Stimulated activated CD4-positive, alpha-beta T cell treated with anti-CD3 and anti-CD28 coated beads, Interleukin-15, amount 100 ng/mL, for 48 hours (primary cell): ENCODE measurements at regions not wholly inside any gene's neighbourhood (a gene's known extent, or its start where the extent isn't known, plus 50 kb on each side); places are given as distances from the start of the nearest gene placed in this dataset.
"Not testable (repeated sequence)": the region's sequence is repeated elsewhere in the genome, so short reads cannot be mapped to it uniquely, and the experiment has no call there.

ENCODE experiments used
- DNase-seq, 2 donors: peaks; one replicate each; pipeline ENCODE4 v3.0.0-alpha.2; 2020; ENCODE audit warnings: low read depth in 2 of 2

DNA sequence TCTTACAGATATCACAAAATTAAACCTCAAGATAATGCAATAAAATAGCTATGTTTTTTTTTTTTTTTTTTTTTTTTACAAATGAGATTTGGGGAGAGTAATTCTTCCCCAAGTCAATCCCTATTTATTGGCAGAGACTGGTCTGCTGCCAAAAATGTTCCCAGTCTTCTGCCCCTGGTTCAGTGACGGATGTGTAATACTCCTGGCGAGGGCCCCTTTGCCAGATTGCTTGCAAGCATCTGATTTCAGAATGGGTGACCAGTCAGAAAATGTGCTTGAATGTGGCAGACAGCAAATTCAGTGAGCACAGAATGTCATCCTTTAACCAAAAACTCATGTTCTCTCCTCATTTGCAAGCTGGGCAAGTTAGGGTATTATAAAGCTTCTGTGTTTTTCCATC is 363.8 kb upstream of the MTNR1B start:
- DNase-seq: no peak

DNA sequence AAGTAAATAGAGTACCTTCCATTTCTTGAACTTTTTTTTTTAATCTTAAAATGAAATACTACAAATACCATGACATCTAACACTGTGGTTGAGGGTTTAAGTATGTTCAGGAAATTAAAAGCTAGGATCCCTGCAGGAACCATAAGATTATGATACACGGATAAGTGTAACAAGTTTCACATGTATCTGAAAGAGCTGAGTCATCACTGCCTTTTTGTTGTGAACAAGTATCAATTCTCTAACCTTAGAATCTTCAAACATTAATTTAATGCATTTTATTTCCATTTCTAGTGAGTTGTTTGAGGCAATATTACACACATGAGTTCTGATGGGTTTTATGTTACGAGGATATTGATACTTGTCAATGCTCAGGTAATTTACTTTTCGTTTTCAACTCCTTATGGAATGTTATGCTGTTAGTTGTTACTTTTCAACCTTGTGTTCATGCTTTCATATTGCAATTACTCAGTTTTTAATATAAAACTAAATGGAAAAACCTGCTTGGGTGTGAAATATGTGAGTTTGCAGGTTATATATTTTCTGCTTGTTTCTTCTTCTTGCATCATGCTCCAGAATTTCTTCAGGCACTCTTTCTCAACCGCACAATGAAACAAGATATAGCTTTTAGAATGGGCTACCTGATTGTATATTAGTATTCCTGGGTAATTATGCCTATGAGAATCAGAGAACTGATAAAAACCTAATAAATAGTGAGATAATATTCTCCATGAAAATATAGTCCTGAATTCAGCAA is 361.3 kb upstream of the MTNR1B start:
- DNase-seq: no peak

DNA sequence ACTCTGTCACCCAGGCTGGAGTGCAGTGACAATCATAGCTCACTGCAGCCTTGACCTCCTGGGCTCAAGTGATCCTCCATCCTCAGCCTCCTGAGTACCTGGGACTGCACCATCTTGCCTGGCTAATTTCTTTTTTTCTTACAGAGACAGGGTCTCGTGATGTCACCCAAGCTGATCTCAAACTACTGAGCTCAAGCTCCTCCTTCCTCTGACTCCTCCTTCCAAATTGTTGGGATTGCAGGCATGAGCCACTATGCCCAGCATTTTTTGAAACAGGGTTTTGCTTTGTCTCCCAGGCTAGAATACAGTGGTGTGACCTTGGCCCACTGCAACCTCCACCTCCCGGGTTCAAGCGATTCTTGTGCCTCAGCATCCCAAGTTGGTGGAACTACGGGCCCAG is 358.3 kb upstream of the MTNR1B start:
- DNase-seq: no peak

DNA sequence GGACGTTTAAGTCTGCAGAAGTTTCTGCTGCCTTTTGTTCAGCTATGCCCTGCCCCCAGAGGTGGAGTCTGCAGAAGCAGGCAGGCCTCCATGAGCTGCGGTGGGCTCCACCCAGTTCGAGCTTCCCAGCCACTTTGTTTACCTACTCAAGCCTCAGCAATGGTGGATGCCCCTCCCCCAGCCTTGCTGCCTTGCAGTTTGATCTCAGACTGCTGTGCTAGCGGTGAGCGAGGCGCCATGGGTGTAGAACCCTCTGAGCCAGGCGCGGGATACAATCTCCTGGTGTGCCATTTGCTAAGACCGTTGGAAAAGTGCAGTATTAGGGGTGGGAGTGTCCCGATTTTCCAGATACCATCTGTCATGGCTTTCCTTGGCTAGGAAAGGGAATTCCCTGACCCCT is 351.4 kb upstream of the MTNR1B start:
- DNase-seq: not testable (repeated sequence)

DNA sequence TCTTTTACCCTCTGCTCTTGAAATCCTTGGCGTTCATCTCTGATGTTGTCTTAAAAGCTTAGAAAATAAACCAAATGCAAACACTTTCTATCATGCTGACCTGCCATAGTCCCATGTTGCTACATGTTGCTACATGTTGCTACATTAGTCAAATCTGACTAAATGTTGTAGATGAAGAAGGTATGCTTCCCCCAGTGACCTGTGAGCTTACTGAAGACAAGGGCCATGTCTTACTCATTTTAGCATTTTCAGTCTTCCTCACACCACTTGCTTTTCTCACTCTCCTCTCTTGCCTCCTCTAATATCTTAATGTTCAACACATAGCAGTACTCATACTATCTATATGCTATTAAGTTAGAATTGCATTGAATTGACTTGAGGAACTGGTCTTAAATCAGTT is 346.4 kb upstream of the MTNR1B start:
- no peak for DNase-seq

DNA sequence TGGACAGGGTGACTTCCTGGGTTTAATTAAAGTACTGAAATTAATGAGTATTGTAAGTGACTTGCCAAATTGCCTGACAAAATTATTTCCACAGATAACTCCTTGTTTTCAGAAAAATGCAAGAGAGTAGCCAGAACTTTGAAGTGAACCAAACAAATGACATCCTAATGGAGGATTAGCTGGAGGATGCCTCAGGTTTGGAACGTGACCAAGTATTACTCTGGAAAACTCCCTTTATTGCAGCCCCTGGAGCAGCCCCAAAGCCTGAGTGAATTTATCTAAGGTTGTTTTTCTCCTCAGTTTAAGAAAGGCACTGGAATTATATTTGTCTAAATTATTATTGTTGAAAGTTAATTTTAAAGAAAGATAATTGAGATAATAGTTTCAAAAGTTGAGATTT is 343.6 kb upstream of the MTNR1B start:
- no peak for DNase-seq

DNA sequence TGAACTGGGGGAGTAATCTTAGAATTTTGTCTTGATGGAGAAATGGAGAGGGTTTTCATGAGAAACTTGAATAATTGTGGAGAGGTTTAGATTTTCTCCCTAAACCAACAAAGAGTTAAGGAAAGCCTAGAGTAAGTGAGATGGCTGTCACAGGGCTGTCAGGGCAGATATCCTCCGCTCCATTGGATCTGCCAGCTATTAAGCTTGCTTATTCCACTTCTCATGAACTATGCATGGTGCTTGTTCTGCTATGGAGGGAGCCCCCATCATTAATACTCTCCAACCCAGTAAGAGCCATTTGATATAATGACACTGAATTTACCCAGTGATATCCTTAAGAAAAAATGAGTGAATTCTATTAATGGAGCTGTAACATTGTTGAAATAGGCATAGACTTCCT is 342.8 kb upstream of the MTNR1B start:
- no peak for DNase-seq

DNA sequence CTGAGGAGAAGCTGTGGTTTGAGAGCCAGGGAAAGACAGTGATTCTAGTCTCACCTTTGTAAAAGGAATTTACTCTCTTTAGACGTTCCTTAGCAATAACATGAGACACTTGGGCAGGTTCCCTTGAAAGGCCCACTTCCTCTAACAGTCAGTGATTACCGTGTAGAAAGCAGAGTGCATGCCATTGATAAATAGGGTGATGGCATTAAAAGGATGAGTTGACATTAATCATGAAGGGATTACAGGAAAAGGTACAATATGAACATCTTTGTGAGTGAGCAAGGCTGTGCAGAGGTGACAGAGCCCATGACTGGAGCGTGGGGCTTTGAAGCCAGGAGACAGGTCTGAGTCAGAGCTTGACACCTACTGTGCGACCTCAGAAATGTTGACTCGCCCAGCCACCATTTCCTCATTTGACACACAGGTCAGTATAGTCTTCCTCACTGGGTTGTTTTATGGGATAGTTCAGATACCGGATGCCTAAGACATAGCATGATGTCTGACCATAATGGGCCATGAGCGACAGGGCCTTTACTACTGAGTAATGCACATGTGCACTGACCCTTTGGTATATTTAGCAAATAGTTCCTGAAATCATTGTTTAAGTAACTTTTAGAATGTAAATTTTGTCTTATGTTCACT is 341.7 kb upstream of the MTNR1B start:
- no peak for DNase-seq

DNA sequence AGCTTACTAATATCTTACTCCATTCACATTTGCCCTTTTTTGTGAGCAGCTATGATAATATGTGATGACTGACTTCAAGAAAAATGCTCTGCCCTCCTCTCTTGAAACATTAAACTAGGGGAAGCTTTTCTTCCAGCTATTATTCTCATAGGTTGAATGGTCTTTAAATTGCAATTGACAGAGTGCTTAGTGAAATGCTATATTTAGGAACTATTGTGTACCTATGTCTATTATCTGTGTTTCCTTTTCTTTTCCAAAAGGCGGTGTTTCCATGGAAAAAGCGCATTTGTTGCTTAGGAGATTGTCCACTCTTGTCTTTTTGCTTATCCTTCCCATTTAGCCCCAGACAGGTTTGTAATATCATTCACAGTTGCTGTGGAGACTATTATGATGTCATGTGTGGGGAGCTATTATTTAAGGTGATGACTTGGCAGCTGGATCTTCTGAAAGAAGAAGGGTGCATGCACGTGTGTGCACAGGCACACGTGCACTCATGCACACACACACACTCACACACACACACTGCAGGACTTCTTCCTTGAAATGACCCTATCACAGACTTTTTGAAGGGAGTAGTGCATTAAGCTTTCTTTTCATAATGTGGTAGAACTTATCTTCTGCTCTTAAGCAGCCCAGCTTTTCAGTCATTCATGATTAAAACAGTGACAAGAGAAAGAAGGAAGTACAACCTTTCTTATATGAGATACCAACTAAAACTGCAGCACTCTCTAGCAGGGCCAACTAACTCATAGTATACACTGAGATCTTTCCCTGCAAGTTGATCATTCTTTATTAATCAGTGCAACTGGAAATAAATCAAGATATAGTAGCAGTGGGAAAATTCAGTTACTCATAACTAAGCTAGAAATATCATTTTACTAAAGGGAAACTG is 340.8 kb upstream of the MTNR1B start:
- no peak for DNase-seq

DNA sequence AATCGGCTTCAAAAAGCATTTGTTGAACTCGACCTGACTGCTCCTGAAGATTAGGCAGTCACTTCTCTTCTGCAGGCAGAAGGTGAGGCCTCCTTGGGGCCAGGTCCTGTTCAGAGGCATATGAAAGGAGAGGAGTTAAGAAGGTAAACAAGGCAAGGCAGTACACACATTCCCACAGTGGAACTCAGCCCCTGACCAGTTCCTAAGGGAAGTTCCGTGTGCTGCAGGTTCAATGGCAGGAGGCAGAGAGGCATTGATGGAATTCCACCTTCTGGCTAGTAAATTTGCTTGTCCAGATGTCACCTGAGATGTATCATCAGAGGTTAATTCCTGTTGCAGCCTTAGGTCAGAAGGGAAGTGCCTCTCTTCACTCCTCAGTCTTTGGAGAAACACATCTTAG is 337.0 kb upstream of the MTNR1B start:
- no peak for DNase-seq

DNA sequence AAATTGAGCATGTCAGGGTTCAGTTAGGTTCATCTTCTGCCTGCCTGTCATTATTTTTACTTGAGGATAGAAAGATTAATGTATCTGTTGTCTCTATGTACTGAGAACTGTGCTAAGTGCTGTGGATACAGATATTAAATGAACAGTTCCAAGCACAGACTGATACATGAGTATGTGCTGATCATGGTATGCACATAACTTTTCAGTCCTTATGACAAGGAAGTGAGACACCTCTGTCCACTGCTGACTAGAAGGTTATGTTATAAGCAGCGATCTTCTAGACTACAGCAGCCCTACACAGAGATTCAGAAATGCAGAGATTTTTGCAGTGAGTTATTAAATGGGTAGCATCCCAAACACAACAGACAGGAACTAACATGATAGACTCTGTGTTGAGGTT is 335.6 kb upstream of the MTNR1B start:
- no peak for DNase-seq

DNA sequence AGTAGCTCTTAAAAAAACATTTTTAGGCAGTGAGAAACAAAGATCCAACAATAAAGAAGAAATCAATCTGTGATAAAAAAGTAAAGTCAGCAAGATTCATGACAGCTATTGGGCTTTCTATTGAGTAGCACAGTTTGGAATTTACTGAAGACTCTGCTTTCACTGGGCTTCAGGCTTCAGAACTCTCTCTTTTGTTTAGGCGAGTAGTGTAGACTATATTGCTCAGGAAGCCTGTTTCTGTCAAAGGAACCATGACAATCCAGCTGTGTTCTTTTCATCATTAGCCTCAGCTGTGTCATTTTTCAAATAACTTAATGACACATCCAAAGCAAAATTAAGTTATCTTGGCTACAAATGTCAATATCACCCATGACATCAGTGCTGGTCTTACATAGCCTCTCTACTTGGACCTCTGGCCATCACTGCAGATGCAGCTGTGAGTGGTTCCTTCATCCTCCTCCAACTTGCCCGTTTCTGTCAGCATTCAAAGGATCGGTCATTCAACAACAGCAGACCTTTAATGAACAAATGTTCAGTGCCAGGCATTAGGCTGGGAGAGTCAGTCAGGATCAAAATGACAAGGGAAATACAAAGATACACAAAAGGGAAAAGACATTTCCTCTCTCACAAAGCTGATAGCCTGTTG is 332.8 kb upstream of the MTNR1B start:
- DNase-seq: no peak

DNA sequence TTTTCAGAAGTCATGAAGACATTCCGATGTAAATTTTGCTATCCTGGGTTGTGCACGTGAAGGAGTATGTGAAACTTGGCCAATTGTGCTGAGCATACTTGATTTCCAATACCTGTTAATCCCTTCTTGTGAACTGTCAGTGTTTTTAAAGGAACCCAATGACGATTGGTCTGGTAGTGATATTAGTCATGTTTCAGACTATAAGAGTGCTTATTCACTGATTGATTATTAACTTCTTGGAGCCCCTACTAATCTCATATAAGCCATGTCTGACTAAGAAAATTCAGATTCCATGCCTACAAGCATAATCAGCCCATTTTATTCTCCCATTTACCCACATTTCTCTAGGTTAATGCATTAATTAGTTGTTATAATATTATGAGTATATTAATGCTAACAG is 330.8 kb upstream of the MTNR1B start:
- no peak for DNase-seq

DNA sequence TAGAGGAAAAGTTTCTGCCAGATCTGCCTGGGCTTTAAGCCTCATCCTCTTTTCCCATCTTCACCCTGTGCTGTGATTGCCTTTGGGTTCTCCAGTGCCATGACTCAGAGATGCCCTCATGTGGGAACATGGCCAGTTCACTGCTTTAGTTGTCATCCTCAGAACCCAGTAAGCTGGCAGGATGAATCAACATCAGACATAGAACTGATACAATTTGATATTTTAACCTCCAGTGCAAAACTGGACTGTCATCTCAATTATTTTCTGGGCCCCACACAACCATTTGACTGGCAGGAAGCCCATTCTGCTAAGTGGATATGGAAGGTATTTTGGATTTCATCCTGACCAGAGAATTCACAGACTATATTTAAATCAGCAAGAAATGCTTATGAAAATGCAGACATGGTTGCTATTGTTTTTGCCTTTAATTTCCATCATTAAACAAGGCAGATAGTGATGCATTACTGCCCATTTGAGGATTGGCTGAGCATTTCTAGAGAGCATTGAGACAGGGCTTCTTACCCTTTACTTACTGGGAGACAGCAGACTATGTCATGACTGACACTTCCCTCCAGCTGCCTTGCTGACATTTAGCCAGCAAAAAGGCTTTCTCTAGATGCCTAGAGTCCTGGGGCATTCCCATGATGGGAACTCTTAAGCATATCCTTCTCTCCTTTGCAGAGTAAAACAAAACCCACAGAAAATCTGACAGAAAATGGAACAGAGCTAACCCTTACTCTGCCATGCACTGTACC is 327.1 kb upstream of the MTNR1B start:
- DNase-seq: no peak

DNA sequence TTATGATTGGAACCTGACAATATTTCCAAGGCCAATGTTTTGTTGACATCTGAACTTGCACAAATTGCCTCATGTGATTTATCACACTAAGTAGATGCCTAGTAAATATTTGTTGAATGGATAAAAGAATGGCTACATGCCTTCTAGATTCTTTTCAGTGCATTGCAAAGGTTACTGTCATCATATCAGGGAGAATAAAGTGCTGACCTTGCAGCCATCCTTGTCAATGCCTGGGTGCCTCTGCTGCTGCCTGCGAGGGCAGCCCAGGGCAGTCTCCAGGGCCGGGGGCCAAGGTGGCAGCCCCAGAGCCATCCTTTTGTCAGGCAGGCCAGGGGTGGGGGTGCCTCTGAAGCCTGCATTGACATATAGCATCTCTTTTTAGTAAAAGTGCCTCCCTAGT is 325.6 kb upstream of the MTNR1B start:
- no peak for DNase-seq

DNA sequence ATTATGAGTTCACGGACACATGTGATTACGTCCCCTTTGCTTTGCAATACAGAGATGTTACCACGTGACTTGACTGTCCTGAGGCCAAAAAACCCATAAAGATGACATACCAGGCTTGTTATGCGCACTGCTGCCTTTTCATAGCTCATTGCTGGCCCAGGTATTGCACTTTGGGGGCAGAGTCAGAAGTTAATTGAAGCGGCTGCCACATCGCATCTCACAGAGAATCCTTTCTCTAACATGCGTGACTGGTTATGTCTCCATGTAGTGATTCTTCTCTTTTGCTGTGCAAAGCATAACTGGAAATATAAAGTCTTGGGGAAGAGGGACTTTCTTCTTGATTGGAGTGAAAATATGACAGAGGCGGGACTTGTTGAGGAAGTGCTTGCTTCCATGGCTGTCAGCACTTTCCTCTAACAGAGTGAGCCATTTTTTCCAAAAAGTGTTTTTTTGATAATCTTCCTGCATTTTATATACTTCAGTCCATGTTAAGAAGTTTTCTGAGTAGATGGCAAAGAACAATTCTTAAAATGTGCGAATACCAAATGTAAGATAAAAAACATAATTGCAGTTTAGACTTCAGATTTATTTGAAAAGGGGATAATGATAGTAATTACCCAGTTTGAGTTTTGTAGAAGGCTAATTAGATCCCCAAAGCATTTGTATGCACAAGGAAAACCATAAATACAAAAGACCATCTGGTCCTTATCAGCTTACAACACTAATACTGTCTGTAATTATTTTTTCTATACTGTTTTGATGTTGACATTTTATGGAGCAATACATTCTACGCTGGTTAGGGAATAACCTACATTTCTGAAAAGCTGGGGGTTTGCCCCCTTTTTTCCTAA is 324.6 kb upstream of the MTNR1B start:
- DNase-seq: no peak

DNA sequence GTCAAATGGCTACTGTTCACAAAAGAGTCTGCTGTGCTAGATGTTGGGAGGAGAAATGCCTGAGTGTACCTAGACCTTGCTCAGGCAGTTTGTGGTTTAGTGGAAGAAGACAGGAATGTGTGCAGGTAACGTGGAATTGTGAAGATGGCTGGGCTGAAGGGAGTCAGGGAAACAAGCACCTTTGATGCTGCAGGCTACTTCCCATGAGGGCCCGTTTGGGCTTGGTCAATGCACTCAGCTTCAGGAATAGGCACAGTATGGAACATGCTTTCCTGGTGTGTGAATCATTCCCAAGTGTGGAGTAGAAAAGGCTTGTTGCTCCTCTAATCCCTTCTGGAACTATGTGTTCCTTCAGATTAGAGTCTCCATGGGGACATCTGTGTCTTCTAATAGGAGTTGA is 318.3 kb upstream of the MTNR1B start:
- DNase-seq: no peak

DNA sequence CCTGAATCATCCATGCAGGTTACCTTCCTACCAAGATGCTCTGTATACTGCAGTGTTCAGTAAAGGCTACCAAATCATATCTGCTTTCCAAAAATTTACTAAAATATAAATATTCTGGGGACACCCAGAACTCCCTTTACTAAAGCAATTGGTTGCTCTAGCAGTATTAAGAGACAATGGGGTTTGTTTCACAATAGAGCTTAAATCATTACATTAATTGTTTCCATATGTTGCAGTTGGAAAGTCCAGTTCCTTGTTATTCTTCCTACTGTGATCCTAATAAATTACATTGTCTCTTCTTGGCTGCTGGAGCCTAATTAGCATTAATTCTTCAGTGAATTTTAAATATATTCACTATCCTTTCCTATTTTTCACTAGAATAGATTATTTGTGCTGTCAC is 316.0 kb upstream of the MTNR1B start:
- no peak for DNase-seq

DNA sequence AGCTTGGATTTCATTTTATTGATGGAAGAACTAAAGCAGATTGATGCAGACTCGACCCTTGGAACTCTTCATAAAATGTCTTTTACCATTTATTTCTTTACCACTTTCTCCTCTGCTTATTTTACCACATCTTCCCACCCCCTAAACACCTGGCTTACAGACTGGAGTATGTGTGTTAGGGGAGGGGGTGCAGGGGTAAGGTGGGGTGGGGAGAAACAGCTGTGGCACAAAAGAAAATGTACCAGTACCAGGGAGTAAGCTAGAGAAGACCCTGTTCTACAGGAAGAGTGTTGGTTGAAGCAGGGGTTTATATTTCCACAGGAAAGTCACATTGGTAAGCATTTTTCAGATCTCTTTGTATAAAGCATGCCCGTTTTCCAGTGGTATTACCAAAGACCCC is 312.7 kb upstream of the MTNR1B start:
- DNase-seq: no peak

DNA sequence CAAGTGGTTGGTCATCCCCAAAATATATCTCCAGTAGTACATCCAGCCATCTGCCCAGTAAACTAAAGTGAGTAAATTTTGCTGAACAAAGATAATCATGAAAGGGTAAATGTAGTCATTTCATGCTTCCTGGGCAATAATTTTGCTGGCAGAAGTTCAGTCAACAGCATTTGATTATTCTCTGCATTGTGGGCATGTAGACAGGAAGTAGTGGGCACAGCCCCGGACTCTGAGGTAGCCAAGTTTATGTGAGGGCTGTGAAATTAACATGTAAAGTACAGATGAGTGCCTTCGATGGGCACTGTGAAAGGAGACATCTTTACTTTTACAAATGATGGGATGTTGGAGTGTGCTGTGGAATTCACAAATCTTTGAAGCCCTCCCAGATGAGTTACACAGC is 312.2 kb upstream of the MTNR1B start:
- no peak for DNase-seq

DNA sequence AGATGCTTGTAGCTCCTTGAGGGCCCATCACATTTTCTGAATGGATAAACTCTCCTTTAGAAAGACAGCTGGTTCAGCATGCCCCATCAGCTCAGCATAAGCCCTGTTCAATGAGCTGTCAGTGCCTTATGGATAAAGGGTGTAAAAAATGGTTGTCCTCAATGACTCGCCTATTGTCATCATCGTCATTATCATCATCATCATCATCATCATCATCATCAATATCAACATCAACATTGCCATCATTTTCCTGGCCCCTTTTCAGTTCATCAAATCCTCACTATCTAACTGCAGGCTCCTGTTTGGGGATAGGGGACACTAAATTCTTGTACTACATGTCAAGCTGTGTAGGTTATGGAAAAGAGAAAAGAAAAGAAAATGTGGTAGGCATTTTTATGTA is 310.7 kb upstream of the MTNR1B start:
- no peak for DNase-seq
